ENCODE measurements at regions not wholly inside any gene's neighbourhood (a gene's known extent, or its start where the extent isn't known, plus 50 kb on each side); places are given as distances from the start of the nearest gene placed in this dataset.

DNA sequence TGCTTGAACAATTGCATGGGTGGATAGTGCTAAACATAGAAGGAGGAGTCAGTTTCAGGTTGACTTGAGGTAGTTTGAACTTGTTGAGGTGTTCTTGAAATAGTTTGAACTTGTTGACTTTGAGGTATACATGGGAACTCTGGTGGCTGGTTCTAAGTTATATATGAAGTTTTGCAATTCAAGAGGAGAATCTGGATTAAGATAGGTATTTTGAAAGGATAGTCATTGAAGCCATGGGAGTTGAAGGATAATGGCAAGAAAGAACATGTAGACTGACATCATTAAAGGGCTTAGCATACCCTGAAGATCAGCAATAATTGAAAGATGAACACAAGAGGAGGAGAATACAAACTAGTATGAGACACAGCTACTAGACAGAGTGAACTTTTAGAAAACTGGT, 181.9 kb upstream of the MRPS30 start:
- TF ChIP-seq, protein P1, sequence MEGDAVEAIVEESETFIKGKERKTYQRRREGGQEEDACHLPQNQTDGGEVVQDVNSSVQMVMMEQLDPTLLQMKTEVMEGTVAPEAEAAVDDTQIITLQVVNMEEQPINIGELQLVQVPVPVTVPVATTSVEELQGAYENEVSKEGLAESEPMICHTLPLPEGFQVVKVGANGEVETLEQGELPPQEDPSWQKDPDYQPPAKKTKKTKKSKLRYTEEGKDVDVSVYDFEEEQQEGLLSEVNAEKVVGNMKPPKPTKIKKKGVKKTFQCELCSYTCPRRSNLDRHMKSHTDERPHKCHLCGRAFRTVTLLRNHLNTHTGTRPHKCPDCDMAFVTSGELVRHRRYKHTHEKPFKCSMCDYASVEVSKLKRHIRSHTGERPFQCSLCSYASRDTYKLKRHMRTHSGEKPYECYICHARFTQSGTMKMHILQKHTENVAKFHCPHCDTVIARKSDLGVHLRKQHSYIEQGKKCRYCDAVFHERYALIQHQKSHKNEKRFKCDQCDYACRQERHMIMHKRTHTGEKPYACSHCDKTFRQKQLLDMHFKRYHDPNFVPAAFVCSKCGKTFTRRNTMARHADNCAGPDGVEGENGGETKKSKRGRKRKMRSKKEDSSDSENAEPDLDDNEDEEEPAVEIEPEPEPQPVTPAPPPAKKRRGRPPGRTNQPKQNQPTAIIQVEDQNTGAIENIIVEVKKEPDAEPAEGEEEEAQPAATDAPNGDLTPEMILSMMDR (IDR thresholded peaks at IDR 0.05) = no peak
- TF ChIP-seq POLR2A (IDR thresholded peaks at IDR 0.05) = no peak
- no peak for TF ChIP-seq POLR2AphosphoS5 (IDR thresholded peaks at IDR 0.05)
